ENCODE measurements at regions not wholly inside any gene's neighbourhood (a gene's known extent, or its start where the extent isn't known, plus 50 kb on each side); places are given as distances from the start of the nearest gene placed in this dataset.

DNA sequence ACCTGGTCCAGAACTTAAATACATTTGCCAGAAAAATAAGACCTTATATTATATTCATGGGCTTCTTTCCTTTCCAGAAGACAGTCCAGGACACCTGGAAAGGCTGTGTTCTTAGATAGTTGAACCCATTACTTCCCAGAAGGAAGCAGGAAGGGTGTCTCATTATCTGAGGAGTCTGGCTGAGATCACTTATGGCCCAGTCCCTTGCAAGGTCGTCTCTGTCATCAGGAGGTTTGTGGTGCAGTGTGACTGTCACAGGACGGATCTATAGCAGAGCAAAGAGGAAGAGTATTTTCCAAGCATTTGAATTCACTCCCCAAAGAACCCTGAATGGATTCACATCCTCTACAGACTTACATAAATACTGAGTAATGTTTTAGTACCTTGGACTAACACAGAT is 270.7 kb upstream of the MTNR1B start:
- TF ChIP-seq, protein P1, sequence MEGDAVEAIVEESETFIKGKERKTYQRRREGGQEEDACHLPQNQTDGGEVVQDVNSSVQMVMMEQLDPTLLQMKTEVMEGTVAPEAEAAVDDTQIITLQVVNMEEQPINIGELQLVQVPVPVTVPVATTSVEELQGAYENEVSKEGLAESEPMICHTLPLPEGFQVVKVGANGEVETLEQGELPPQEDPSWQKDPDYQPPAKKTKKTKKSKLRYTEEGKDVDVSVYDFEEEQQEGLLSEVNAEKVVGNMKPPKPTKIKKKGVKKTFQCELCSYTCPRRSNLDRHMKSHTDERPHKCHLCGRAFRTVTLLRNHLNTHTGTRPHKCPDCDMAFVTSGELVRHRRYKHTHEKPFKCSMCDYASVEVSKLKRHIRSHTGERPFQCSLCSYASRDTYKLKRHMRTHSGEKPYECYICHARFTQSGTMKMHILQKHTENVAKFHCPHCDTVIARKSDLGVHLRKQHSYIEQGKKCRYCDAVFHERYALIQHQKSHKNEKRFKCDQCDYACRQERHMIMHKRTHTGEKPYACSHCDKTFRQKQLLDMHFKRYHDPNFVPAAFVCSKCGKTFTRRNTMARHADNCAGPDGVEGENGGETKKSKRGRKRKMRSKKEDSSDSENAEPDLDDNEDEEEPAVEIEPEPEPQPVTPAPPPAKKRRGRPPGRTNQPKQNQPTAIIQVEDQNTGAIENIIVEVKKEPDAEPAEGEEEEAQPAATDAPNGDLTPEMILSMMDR (IDR thresholded peaks at IDR 0.05; ENCODE audit: borderline replicate concordance, extremely low read depth, low read length, poor library complexity, severe bottlenecking), result no peak
- no peak for TF ChIP-seq EZH2 (IDR thresholded peaks at IDR 0.05; ENCODE audit: borderline replicate concordance, low read depth, low read length, severe bottlenecking)
- ATAC-seq (ENCODE audit: insufficient read depth, low read depth) (no peak), DNase-seq (no peak)
- Histone ChIP-seq H3K4me1 (ENCODE audit: insufficient read depth, low read length) (peaks cover 6% of the 10 kb centered on the region), H3K9me3 (ENCODE audit: insufficient read depth, low read length, severe bottlenecking) (no peaks in the 10 kb centered on the region), H3K27me3 (ENCODE audit: insufficient read depth, low read length, poor library complexity) (no peaks in the 10 kb centered on the region), H3K27ac (ENCODE audit: low read length) (no peak overlapping the region), H3K9ac (ENCODE audit: low read depth, low read length) (no peak overlapping the region), H3K79me2 (ENCODE audit: insufficient read depth, low read length) (no peaks in the 10 kb centered on the region), H4K20me1 (ENCODE audit: insufficient read depth, low read length) (no peaks in the 10 kb centered on the region), H3K36me3 (ENCODE audit: insufficient read depth, low read length) (no peaks in the 10 kb centered on the region), H2AFZ (ENCODE audit: low read depth, low read length) (no peak overlapping the region), H3K4me3 (ENCODE audit: low read depth in 1 of 2, low read length in 2 of 2) (no peak overlapping the region), H3K4me2 (ENCODE audit: insufficient read depth, low read length) (no peak overlapping the region)

DNA sequence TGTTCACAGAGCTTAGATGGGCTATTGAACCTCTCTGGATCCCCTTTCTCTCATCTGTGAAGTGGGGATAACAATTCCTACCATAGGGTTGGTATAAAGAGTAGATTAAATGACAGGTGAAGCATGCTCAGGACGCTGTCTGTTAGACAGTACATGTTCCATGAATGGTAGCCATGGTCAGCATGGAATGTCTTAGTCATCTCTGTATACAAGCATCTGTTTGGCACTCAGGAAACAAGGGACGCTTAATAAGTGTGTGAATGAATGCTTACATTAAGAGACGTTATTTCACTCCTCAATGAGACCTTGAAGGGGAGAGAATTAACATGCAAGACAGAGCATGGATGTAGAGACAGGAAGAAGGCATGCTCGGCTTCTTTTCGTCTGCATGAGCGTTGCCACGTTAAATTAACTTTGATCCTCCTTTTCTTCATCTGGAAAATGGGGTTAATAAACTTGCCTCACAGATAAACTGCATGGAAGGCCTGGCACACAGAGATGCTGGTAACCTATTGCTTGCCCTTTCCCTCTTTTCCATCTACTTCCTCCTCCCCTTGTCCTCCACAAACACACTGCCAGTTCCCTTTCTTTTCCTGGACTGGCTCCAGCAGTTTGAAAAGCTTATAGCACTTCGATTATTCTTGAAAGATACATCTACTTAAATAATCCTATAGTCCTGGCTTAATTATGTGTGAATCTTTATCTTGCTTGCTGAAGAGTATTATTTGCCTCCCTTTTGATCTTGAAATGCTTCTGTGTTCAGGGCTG is 267.2 kb upstream of the MTNR1B start:
- ATAC-seq (ENCODE audit: insufficient read depth, low read depth) (no peak), DNase-seq (no peak)
- Histone ChIP-seq H3K9me3 (ENCODE audit: insufficient read depth, low read length, severe bottlenecking) (no peaks in the 10 kb centered on the region), H3K27me3 (ENCODE audit: insufficient read depth, low read length, poor library complexity) (no peaks in the 10 kb centered on the region), H3K9ac (ENCODE audit: low read depth, low read length) (no peak overlapping the region), H2AFZ (ENCODE audit: low read depth, low read length) (no peak overlapping the region), H3K4me2 (ENCODE audit: insufficient read depth, low read length) (no peak overlapping the region), H3K4me1 (ENCODE audit: insufficient read depth, low read length) (peaks cover 29% of the 10 kb centered on the region), H3K79me2 (ENCODE audit: insufficient read depth, low read length) (no peaks in the 10 kb centered on the region), H4K20me1 (ENCODE audit: insufficient read depth, low read length) (no peaks in the 10 kb centered on the region), H3K36me3 (ENCODE audit: insufficient read depth, low read length) (no peaks in the 10 kb centered on the region), H3K4me3 (ENCODE audit: low read depth in 1 of 2, low read length in 2 of 2) (no peak overlapping the region), H3K27ac (ENCODE audit: low read length) (no peak overlapping the region)
- TF ChIP-seq, protein P1 (IDR thresholded peaks at IDR 0.05; ENCODE audit: borderline replicate concordance, extremely low read depth, low read length, poor library complexity, severe bottlenecking), result no peak
- no peak for TF ChIP-seq EZH2 (IDR thresholded peaks at IDR 0.05; ENCODE audit: borderline replicate concordance, low read depth, low read length, severe bottlenecking)

DNA sequence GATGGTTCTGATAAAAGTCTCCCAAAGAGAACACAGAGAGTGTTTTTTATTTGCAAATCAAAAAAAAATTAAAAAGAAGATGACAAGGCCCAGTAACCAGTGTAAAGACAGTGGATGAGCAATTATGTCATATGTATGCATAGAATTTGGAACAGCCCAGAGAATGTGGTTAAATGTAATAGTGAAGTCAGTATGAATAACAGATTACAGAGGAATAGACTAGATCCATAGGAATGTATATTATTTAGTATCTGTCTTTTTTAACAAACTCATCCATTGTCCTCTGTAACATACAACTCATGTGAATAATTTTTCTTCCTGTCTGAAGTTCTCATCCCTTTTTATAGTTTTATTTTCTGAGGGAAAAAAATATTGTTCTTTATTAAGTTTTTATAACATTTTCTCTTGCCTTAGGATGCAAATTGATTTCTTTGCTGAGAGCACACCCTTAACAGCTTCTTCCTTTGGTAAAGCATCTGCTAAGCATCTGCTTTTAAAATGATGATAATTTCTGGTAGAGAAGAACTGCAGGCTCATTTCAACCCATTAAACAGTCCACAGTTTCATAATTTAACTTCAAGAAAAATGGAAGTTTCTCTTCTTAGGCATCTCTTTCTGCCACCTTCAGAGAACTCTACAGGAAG is 266.5 kb upstream of the MTNR1B start:
- Histone ChIP-seq H3K36me3 (ENCODE audit: insufficient read depth, low read length) (no peaks in the 10 kb centered on the region), H3K9me3 (ENCODE audit: insufficient read depth, low read length, severe bottlenecking) (no peaks in the 10 kb centered on the region), H4K20me1 (ENCODE audit: insufficient read depth, low read length) (no peaks in the 10 kb centered on the region), H2AFZ (ENCODE audit: low read depth, low read length) (peak overlapping the region; percentile 20; the same call in 1 of the 2 replicates), H3K79me2 (ENCODE audit: insufficient read depth, low read length) (no peaks in the 10 kb centered on the region), H3K4me3 (ENCODE audit: low read depth in 1 of 2, low read length in 2 of 2) (no peak overlapping the region), H3K27ac (ENCODE audit: low read length) (peak overlapping the region; percentile 27; the same call in 1 of the 2 replicates), H3K4me2 (ENCODE audit: insufficient read depth, low read length) (no peak overlapping the region), H3K4me1 (ENCODE audit: insufficient read depth, low read length) (peaks cover 36% of the 10 kb centered on the region), H3K27me3 (ENCODE audit: insufficient read depth, low read length, poor library complexity) (no peaks in the 10 kb centered on the region), H3K9ac (ENCODE audit: low read depth, low read length) (no peak overlapping the region)
- DNase-seq (no peak), ATAC-seq (ENCODE audit: insufficient read depth, low read depth) (no peak)
- no peak for TF ChIP-seq EZH2 (IDR thresholded peaks at IDR 0.05; ENCODE audit: borderline replicate concordance, low read depth, low read length, severe bottlenecking)
- TF ChIP-seq, protein P1 (IDR thresholded peaks at IDR 0.05; ENCODE audit: borderline replicate concordance, extremely low read depth, low read length, poor library complexity, severe bottlenecking), result no peak
